Astrocyte (in vitro differentiated cells and primary cell): ENCODE measurements at regions not wholly inside any gene's neighbourhood (a gene's known extent, or its start where the extent isn't known, plus 50 kb on each side); places are given as distances from the start of the nearest gene placed in this dataset.
"Not testable (repeated sequence)": the region's sequence is repeated elsewhere in the genome, so short reads cannot be mapped to it uniquely, and the experiment has no call there.

Experiments
- DNase-seq: peaks from one replicate; pipeline ENCODE4 v3.0.0-alpha.2; 2010; ENCODE audit warnings: low read depth
- FAIRE-seq: peaks from 2 replicates; lab custom pipeline; 2011; peaks lifted over from hg19 to GRCh38; lab: Jason Lieb, UNC
- H2AFZ ChIP-seq: 2 replicates; pipeline ENCODE4 v1.6.0; 2012; ENCODE audit warnings: low read depth, low read length, inconsistent platforms
- H3K27ac ChIP-seq: 2 replicates; pipeline ENCODE4 v1.5.1; 2011; ENCODE audit warnings: low read depth, low read length, inconsistent platforms
- H3K27me3 ChIP-seq: 2 replicates; pipeline ENCODE4 v1.6.0; 2011; ENCODE audit warnings: low read length, inconsistent platforms; ENCODE audit not compliant: insufficient read depth
- H3K36me3 ChIP-seq: 2 replicates; pipeline ENCODE4 v1.5.1; 2011; ENCODE audit warnings: low read length, inconsistent platforms; ENCODE audit not compliant: insufficient read depth
- H3K4me1 ChIP-seq: 2 replicates; pipeline ENCODE4 v1.5.1; 2011; ENCODE audit warnings: low read length, inconsistent platforms; ENCODE audit not compliant: insufficient read depth
- H3K4me2 ChIP-seq: 2 replicates; pipeline ENCODE4 v1.6.0; 2012; ENCODE audit warnings: low read length, inconsistent platforms
- H3K4me3 ChIP-seq: 2 replicates; pipeline ENCODE4 v1.5.1; 2011; ENCODE audit warnings: low read depth, mild to moderate bottlenecking, low read length, inconsistent platforms; ENCODE audit not compliant: insufficient read depth
- H3K79me2 ChIP-seq: 2 replicates; pipeline ENCODE4 v1.6.0; 2012; ENCODE audit warnings: mild to moderate bottlenecking, low read length, inconsistent platforms; ENCODE audit not compliant: insufficient read depth
- H3K9ac ChIP-seq: 2 replicates; pipeline ENCODE4 v1.6.0; 2012; ENCODE audit warnings: mild to moderate bottlenecking, low read length, inconsistent platforms
- H3K9me3 ChIP-seq: 2 replicates; pipeline ENCODE4 v1.5.1; 2012; ENCODE audit warnings: low read depth, mild to moderate bottlenecking, low read length, inconsistent platforms; ENCODE audit not compliant: insufficient read depth
- H4K20me1 ChIP-seq: 2 replicates; pipeline ENCODE4 v1.6.0; 2012; ENCODE audit warnings: low read length, inconsistent platforms; ENCODE audit not compliant: insufficient read depth
- H3K27ac Mint-ChIP-seq: one replicate; pipeline ENCODE4 v1.8.0; 2021; ENCODE audit warnings: mild to moderate bottlenecking, mixed read lengths; ENCODE audit not compliant: unreplicated experiment
- H3K27me3 Mint-ChIP-seq: one replicate; pipeline ENCODE4 v1.8.0; 2021; ENCODE audit warnings: low read depth, mixed read lengths; ENCODE audit not compliant: unreplicated experiment
- H3K36me3 Mint-ChIP-seq: one replicate; pipeline ENCODE4 v1.8.0; 2021; ENCODE audit warnings: low read depth, mixed read lengths; ENCODE audit not compliant: unreplicated experiment
- H3K4me1 Mint-ChIP-seq: one replicate; pipeline ENCODE4 v1.8.0; 2021; ENCODE audit warnings: low read depth, mixed read lengths; ENCODE audit not compliant: unreplicated experiment
- H3K4me3 Mint-ChIP-seq: one replicate; pipeline ENCODE4 v1.8.0; 2021; ENCODE audit warnings: mild to moderate bottlenecking, moderate library complexity, mixed read lengths; ENCODE audit not compliant: unreplicated experiment
- H3K9me3 Mint-ChIP-seq: one replicate; pipeline ENCODE4 v1.8.0; 2021; ENCODE audit warnings: mild to moderate bottlenecking, mixed read lengths; ENCODE audit not compliant: unreplicated experiment
- CTCF ChIP-seq: IDR thresholded peaks from 2 replicates; pipeline ENCODE4 v1.5.1; 2011; ENCODE audit warnings: low read depth, mild to moderate bottlenecking, inconsistent platforms, low read length, moderate library complexity; ENCODE audit not compliant: insufficient read depth
- EZH2 ChIP-seq: IDR thresholded peaks from 2 replicates; pipeline ENCODE4 v1.6.1; 2012; ENCODE audit warnings: mild to moderate bottlenecking, low read length, inconsistent platforms; ENCODE audit not compliant: insufficient read depth

GRCh38 chr4:131883181-131883580, 1265.9 kb upstream of the PCDH10 start:
- H3K36me3 Mint-ChIP-seq, H4K20me1 ChIP-seq, H2AFZ ChIP-seq, H3K9me3 ChIP-seq, H3K27ac Mint-ChIP-seq, H3K9me3 Mint-ChIP-seq, H3K36me3 ChIP-seq, H3K4me3 Mint-ChIP-seq, FAIRE-seq, H3K27ac ChIP-seq, H3K4me1 ChIP-seq, H3K27me3 Mint-ChIP-seq, H3K79me2 ChIP-seq, H3K4me1 Mint-ChIP-seq, H3K27me3 ChIP-seq, DNase-seq, H3K4me2 ChIP-seq, H3K4me3 ChIP-seq, H3K9ac ChIP-seq: not testable (repeated sequence)

- not testable (repeated sequence) for H3K9me3 Mint-ChIP-seq, H3K27ac ChIP-seq, DNase-seq, H3K4me1 Mint-ChIP-seq, H3K4me2 ChIP-seq, FAIRE-seq, H3K27me3 Mint-ChIP-seq, H3K4me3 ChIP-seq, H3K27ac Mint-ChIP-seq, H3K4me1 ChIP-seq, H3K36me3 ChIP-seq, H3K27me3 ChIP-seq, H3K4me3 Mint-ChIP-seq, H3K9ac ChIP-seq, H4K20me1 ChIP-seq, H3K79me2 ChIP-seq, H3K36me3 Mint-ChIP-seq, H3K9me3 ChIP-seq, H2AFZ ChIP-seq
Observed at GRCh38 chr4:131925662-131926061, 1223.4 kb upstream of the PCDH10 start.

DNA sequence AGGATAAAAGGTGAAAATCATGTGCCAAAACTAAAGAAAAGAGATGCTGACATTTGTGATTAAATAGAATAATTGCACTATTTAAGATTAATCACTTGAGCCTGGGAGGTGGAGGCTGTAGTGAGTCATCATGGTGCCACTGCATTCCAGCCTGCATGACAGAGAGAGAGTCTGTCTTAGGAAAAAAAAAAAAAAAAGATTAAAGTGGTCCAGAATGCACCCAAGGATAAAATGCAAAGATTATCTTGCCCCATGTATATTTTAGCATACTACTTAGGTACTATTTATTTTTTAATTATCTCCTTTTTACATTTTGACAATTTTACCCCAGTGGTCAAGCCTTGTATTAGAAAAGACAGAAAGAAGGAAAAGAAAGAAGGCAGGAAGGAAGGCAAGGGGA, 1181.4 kb upstream of the PCDH10 start:
- H3K36me3 ChIP-seq, H3K27me3 Mint-ChIP-seq, H3K4me3 Mint-ChIP-seq, H2AFZ ChIP-seq, H3K9me3 ChIP-seq, H3K36me3 Mint-ChIP-seq, H3K9me3 Mint-ChIP-seq, H3K4me1 Mint-ChIP-seq, H4K20me1 ChIP-seq, H3K9ac ChIP-seq, H3K27me3 ChIP-seq, H3K79me2 ChIP-seq, H3K4me3 ChIP-seq, H3K4me1 ChIP-seq, FAIRE-seq: not testable (repeated sequence)
- peak overlapping the region; percentile 49 for H3K27ac Mint-ChIP-seq
- peak overlapping the region; percentile 26 for H3K4me2 ChIP-seq
- H3K27ac ChIP-seq: peak overlapping the region; percentile 12
- DNase-seq: peak; percentile 65

- no peak for TF ChIP-seq CTCF
- no peak for TF ChIP-seq EZH2
- no peaks in the 10 kb centered on the region for H3K27me3 Mint-ChIP-seq
- Histone ChIP-seq H4K20me1 (no peaks in the 10 kb centered on the region), H3K4me3 (no peak overlapping the region), H3K9me3 (peaks cover 8% of the 10 kb centered on the region), H3K27ac (no peak overlapping the region), H3K4me2 (no peak overlapping the region), H3K36me3 (no peaks in the 10 kb centered on the region), H3K9ac (no peak overlapping the region), H3K4me1 (no peaks in the 10 kb centered on the region), H3K79me2 (no peaks in the 10 kb centered on the region), H3K27me3 (no peaks in the 10 kb centered on the region), H2AFZ (no peak overlapping the region)
- H3K9me3 Mint-ChIP-seq: peaks cover 13% of the 10 kb centered on the region
- no peak overlapping the region for H3K27ac Mint-ChIP-seq
- no peak overlapping the region for H3K4me3 Mint-ChIP-seq
- H3K4me1 Mint-ChIP-seq: no peaks in the 10 kb centered on the region
- FAIRE-seq (no peak), DNase-seq (no peak)
- peaks cover 2% of the 10 kb centered on the region for H3K36me3 Mint-ChIP-seq
Observed at GRCh38 chr4:131974730-131975129, 1174.4 kb upstream of the PCDH10 start.

DNA sequence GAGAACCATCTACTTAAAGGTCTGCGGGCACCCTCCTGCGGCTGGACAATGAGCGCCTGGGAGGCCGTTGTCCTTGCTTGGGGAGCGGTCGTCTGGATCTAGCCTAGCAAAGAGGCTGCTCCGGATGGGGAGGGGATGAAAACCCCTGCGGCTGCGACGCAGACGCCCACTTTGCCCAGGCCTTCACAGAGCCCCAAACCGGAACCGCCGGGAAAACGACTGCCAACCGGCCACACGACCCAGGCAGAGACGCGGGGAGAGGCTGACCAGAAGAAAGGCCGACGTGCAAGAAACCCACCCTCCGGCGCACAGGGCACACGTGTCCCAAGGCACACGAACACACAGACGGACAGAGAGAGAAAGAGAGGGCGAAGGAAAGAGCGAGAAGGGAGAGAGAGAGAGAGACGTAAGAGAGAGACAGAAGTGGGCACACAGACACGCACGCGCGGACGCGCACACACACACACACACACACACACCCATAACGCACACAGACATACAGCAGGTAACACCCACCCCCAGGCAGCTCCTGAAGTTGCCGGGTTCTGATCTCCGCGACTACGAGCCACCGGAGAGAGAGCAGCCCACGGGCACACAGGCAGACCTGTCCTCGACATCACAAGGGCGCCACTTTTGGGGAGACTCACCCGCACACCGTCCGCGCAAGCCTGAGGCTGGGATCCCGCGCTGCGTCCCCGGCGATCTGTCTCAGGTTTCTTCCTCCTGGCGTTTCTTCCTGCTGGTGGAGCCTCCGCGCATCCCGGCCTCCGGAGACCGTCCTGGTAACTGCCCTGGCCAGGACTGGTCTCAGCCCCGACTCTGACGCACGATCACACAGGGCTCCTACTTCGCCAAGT, 1173.6 kb upstream of the PCDH10 start:
- not testable (repeated sequence) for H3K4me3 Mint-ChIP-seq, H3K27ac ChIP-seq, H3K9ac ChIP-seq, H2AFZ ChIP-seq, H3K36me3 ChIP-seq, H3K27ac Mint-ChIP-seq, H3K27me3 ChIP-seq, H3K4me3 ChIP-seq, H3K9me3 ChIP-seq, H3K4me1 ChIP-seq, H3K27me3 Mint-ChIP-seq, H3K4me1 Mint-ChIP-seq, H3K79me2 ChIP-seq, H4K20me1 ChIP-seq, FAIRE-seq, H3K4me2 ChIP-seq, H3K36me3 Mint-ChIP-seq
- H3K9me3 Mint-ChIP-seq: peaks cover 13% of the 10 kb centered on the region
- peak; percentile 2 for DNase-seq
